ENCODE measurements at regions not wholly inside any gene's neighbourhood (a gene's known extent, or its start where the extent isn't known, plus 50 kb on each side); places are given as distances from the start of the nearest gene placed in this dataset.

GRCh38 chr12:66984962-66985361 lies 284.2 kb upstream of the CAND1 start:
- TF ChIP-seq, protein P1, sequence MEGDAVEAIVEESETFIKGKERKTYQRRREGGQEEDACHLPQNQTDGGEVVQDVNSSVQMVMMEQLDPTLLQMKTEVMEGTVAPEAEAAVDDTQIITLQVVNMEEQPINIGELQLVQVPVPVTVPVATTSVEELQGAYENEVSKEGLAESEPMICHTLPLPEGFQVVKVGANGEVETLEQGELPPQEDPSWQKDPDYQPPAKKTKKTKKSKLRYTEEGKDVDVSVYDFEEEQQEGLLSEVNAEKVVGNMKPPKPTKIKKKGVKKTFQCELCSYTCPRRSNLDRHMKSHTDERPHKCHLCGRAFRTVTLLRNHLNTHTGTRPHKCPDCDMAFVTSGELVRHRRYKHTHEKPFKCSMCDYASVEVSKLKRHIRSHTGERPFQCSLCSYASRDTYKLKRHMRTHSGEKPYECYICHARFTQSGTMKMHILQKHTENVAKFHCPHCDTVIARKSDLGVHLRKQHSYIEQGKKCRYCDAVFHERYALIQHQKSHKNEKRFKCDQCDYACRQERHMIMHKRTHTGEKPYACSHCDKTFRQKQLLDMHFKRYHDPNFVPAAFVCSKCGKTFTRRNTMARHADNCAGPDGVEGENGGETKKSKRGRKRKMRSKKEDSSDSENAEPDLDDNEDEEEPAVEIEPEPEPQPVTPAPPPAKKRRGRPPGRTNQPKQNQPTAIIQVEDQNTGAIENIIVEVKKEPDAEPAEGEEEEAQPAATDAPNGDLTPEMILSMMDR (IDR thresholded peaks at IDR 0.05): no peak
- no peak for TF ChIP-seq POLR2A (IDR thresholded peaks at IDR 0.05)

Measured in lower leg skin (tissue), 3 donors.